SK-N-SH (cell line): ENCODE measurements at regions not wholly inside any gene's neighbourhood (a gene's known extent, or its start where the extent isn't known, plus 50 kb on each side); places are given as distances from the start of the nearest gene placed in this dataset.

Experiments
- CHD2 ChIP-seq: fragments of 150-350 bp; IDR thresholded peaks from 2 replicates; pipeline ENCODE4 v1.6.1; 2018; ENCODE audit warnings: low read length; ENCODE audit not compliant: partially characterized antibody
- CTCF ChIP-seq: fragments of 200-600 bp; sonication (generic); IDR thresholded peaks from 2 replicates; pipeline ENCODE4 v1.6.1; 2017; ENCODE audit warnings: antibody characterized with exemption, mild to moderate bottlenecking, moderate library complexity
- EP300 ChIP-seq, 2 experiments: IDR thresholded peaks; 2 replicates each; pipeline versions ENCODE4 v1.4.0 to v1.6.1; 2012; ENCODE audit warnings: borderline replicate concordance in 1 of 2, low read depth in 1 of 2, low read length in 1 of 2
- FOSL2 ChIP-seq: IDR thresholded peaks from 2 replicates; pipeline ENCODE4 v1.4.0; 2012; ENCODE audit warnings: low read depth, mild to moderate bottlenecking, moderate library complexity, borderline replicate concordance
- RAD21 ChIP-seq: IDR thresholded peaks from 2 replicates; pipeline ENCODE4 v1.6.1; 2012; ENCODE audit warnings: mild to moderate bottlenecking, low read length
- RFX5 ChIP-seq: IDR thresholded peaks from 2 replicates; pipeline ENCODE4 v1.6.1; 2012; ENCODE audit warnings: mild to moderate bottlenecking, improper control_type of control experiment, low read length
- SIN3A ChIP-seq: IDR thresholded peaks from 2 replicates; pipeline ENCODE4 v1.6.1; 2012; ENCODE audit warnings: low read depth, mild to moderate bottlenecking, low read length, moderate library complexity, borderline replicate concordance
- USF2 ChIP-seq: fragments of 150-350 bp; IDR thresholded peaks from 2 replicates; pipeline ENCODE4 v1.6.1; 2017; ENCODE audit warnings: antibody characterized with exemption, low read length, low read depth, borderline replicate concordance

- no peak for TF ChIP-seq CHD2
- no peak for TF ChIP-seq USF2
- no peak for TF ChIP-seq SIN3A
- no peak for TF ChIP-seq CTCF
- no peak for TF ChIP-seq RFX5
- no peak for TF ChIP-seq FOSL2
- TF ChIP-seq RAD21 = no peak
- TF ChIP-seq EP300 (IDR thresholded peaks at IDR 0.05; ENCODE audit: borderline replicate concordance in 1 of 2, low read depth in 1 of 2, low read length in 1 of 2) = no peak
These were observed 324.5 kb downstream of the PREX1 start for GRCh38 chr20:48503166-48503815.
